Bronchial epithelial cell (primary cell): ENCODE measurements at regions not wholly inside any gene's neighbourhood (a gene's known extent, or its start where the extent isn't known, plus 50 kb on each side); places are given as distances from the start of the nearest gene placed in this dataset.

Source experiments
- DNase-seq: peaks from one replicate; pipeline ENCODE4 v3.0.0-alpha.2; 2010; ENCODE audit warnings: low read depth
- FAIRE-seq: peaks from 2 replicates; lab custom pipeline; 2011; peaks lifted over from hg19 to GRCh38; lab: Jason Lieb, UNC
- H3K27me3 ChIP-seq: 2 replicates; pipeline ENCODE4 v1.5.1; 2011; ENCODE audit warnings: low read length; ENCODE audit not compliant: control insufficient read depth, insufficient read depth
- H3K36me3 ChIP-seq: 2 replicates; pipeline ENCODE4 v1.5.1; 2011; ENCODE audit warnings: low read length; ENCODE audit not compliant: control insufficient read depth, insufficient read depth
- H3K4me3 ChIP-seq: 2 replicates; pipeline ENCODE4 v1.5.1; 2011; ENCODE audit warnings: mild to moderate bottlenecking, low read depth, low read length, control low read depth
- CTCF ChIP-seq: IDR thresholded peaks from 2 replicates; pipeline ENCODE4 v1.5.1; 2011; ENCODE audit warnings: mild to moderate bottlenecking, moderate library complexity, low read length, control low read depth, inconsistent platforms; ENCODE audit not compliant: insufficient read depth, severe bottlenecking

DNA sequence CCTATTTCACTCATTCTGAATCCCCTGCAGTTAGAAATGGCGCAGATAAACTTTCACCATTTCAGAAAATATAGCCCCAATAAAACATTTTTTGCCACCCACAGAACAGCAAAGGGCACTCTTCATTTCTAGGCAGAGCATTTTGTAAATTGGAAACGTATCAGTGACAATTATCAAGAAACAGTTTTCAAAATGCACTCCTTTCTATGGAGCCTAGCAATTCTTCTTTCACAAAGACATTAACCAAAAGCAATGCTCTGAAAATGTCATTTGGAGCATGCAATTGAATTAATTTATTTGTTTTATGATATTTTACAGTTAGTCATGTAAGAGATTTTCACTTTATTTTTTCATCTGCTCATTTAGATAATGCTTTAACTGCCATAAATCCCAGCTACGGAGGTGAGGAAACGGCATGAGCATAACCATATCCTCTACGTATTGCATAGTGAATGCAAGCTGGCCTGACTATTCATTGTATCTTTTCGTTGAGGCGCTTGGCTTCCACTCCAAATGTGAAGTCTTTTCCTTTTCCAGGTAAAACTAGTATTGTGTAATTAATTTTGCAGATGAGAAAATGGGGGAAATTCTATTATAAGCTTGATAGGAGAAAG is 813.4 kb downstream of the C6orf118 start:
- no peaks in the 10 kb centered on the region for H3K27me3 ChIP-seq
- H3K4me3 ChIP-seq = no peak overlapping the region
- TF ChIP-seq CTCF = no peak
- H3K36me3 ChIP-seq = no peaks in the 10 kb centered on the region
- DNase-seq (no peak), FAIRE-seq (no peak)

GRCh38 chr6:164478426-164478825 is 831.0 kb downstream of the C6orf118 start:
- Histone ChIP-seq H3K27me3 (no peaks in the 10 kb centered on the region), H3K36me3 (no peaks in the 10 kb centered on the region), H3K4me3 (no peak overlapping the region)
- no peak for TF ChIP-seq CTCF
- DNase-seq (no peak), FAIRE-seq (no peak)

GRCh38 chr6:164477790-164478189 is 831.6 kb downstream of the C6orf118 start:
- DNase-seq = no peak
- no peak for TF ChIP-seq CTCF
- no peaks in the 10 kb centered on the region for H3K27me3 ChIP-seq
- FAIRE-seq = no peak
- no peaks in the 10 kb centered on the region for H3K36me3 ChIP-seq
- H3K4me3 ChIP-seq = no peak overlapping the region

- FAIRE-seq = no peak
- no peak for TF ChIP-seq CTCF
- DNase-seq = no peak
- Histone ChIP-seq H3K27me3 (no peaks in the 10 kb centered on the region), H3K4me3 (no peak overlapping the region), H3K36me3 (no peaks in the 10 kb centered on the region)
Observed at GRCh38 chr6:164477101-164477500, 832.3 kb downstream of the C6orf118 start.

- Histone ChIP-seq H3K36me3 (no peaks in the 10 kb centered on the region), H3K4me3 (no peak overlapping the region), H3K27me3 (no peaks in the 10 kb centered on the region)
- DNase-seq (no peak), FAIRE-seq (no peak)
- TF ChIP-seq CTCF = no peak
Observed at GRCh38 chr6:164469276-164469949, 840.0 kb downstream of the C6orf118 start.

GRCh38 chr6:164455835-164456234 is 853.6 kb downstream of the C6orf118 start:
- FAIRE-seq (no peak), DNase-seq (no peak)
- Histone ChIP-seq H3K27me3 (no peaks in the 10 kb centered on the region), H3K36me3 (no peaks in the 10 kb centered on the region), H3K4me3 (no peak overlapping the region)
- TF ChIP-seq CTCF = no peak
